Osteoblast (primary cell): ENCODE measurements at regions not wholly inside any gene's neighbourhood (a gene's known extent, or its start where the extent isn't known, plus 50 kb on each side); places are given as distances from the start of the nearest gene placed in this dataset. TPM values are rescaled to one million over a fixed set of nuclear protein-coding genes. Genes with fewer than 3 reads are reported as not detected.

Source experiments
- DNase-seq: peaks from one replicate; pipeline ENCODE4 v3.0.0; 2011; ENCODE audit warnings: low spot score, mixed read lengths; ENCODE audit not compliant: insufficient read length; ENCODE audit errors: missing footprints
- H2AFZ ChIP-seq: 2 replicates; pipeline ENCODE4 v1.6.0; 2011; ENCODE audit warnings: mild to moderate bottlenecking, low read length
- H3K27ac ChIP-seq: 2 replicates; pipeline ENCODE4 v1.5.1; 2011; ENCODE audit warnings: mild to moderate bottlenecking, low read depth, low read length, moderate library complexity
- H3K27me3 ChIP-seq: 2 replicates; pipeline ENCODE4 v1.6.0; 2012; ENCODE audit warnings: mild to moderate bottlenecking, control low read depth, inconsistent platforms, low read length, moderate library complexity; ENCODE audit not compliant: insufficient read depth
- H3K36me3 ChIP-seq: 2 replicates; pipeline ENCODE4 v1.5.1; 2011; ENCODE audit warnings: mild to moderate bottlenecking, low read length, control low read depth, moderate library complexity; ENCODE audit not compliant: insufficient read depth
- H3K4me1 ChIP-seq: 2 replicates; pipeline ENCODE4 v1.5.1; 2011; ENCODE audit warnings: mild to moderate bottlenecking, low read length, control low read depth, moderate library complexity; ENCODE audit not compliant: insufficient read depth
- H3K4me2 ChIP-seq: 2 replicates; pipeline ENCODE4 v1.6.0; 2011; ENCODE audit warnings: mild to moderate bottlenecking, low read length; ENCODE audit not compliant: insufficient read depth
- H3K4me3 ChIP-seq: fragments of 200-600 bp; sonication (generic); 3 replicates; pipeline ENCODE4 v1.5.1; 2012; ENCODE audit warnings: mild to moderate bottlenecking, low read length, inconsistent platforms; ENCODE audit not compliant: insufficient read depth
- H3K79me2 ChIP-seq: 2 replicates; pipeline ENCODE4 v1.6.0; 2012; ENCODE audit warnings: mild to moderate bottlenecking, low read length, control low read depth, inconsistent platforms; ENCODE audit not compliant: insufficient read depth
- H3K9me3 ChIP-seq: 2 replicates; pipeline ENCODE4 v1.5.1; 2011; ENCODE audit warnings: low read depth, low read length, control low read depth
- H4K20me1 ChIP-seq: 2 replicates; pipeline ENCODE4 v1.6.0; 2012; ENCODE audit warnings: mild to moderate bottlenecking, low read length, control low read depth; ENCODE audit not compliant: insufficient read depth
- CTCF ChIP-seq: IDR thresholded peaks from 2 replicates; pipeline ENCODE4 v1.5.1; 2011; ENCODE audit warnings: mild to moderate bottlenecking, low read depth, low read length, moderate library complexity; ENCODE audit errors: extremely low read depth
- small RNA-seq: library from RNA; depleted of rRNA; stranded (forward); fragments of <200 nt; gene quantifications from one replicate; pipeline ENCODE3, GENCODE V24; 2012

DNA sequence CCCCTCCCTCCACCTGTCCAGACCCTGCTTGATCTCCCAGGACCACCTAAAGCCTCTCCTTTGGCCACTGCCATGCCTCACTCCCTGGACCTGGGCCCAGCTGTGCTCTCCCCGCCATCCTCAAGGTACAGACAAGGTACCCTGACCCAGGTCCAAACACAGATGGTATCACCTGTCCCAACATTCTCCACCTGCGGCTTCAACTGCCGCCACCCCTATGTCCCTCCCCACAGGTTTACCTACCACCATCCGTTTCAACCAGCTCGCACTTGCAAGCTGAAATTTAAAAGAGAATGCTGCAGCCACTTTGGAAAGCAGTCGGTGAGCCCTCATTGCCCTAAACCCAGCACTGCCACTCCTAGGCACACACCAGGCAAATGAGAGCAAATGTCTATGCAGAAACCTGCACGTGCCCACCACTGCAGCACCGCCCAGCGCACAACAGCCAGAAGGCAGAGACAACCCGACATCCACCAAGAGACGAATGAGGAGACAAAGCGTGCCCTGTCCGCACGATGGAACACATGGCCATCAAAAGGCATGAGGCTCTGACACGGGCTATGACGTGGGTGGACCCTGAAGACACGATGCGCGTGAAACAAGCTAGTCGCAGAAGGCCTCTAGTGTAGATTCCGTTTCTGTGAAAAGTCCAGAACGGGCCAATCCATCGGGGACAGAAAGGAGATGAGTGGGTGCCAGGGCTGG, 71.0 kb downstream of the RFLNA start:
- H4K20me1 ChIP-seq: peaks cover 72% of the 10 kb centered on the region

More for the DNA sequence above, 71.0 kb downstream of the RFLNA start:
- no peak overlapping the region for H3K27ac ChIP-seq
- H2AFZ ChIP-seq: no peak overlapping the region
- H3K36me3 ChIP-seq: peaks cover 66% of the 10 kb centered on the region
- no peak overlapping the region for H3K4me3 ChIP-seq
- H3K4me2 ChIP-seq: no peak overlapping the region
- H3K27me3 ChIP-seq: no peaks in the 10 kb centered on the region
- peaks cover 26% of the 10 kb centered on the region for H3K4me1 ChIP-seq
- TF ChIP-seq CTCF: no peak
- no peak for DNase-seq
- H3K79me2 ChIP-seq: peaks cover 94% of the 10 kb centered on the region
- H3K9me3 ChIP-seq: no peaks in the 10 kb centered on the region

Small RNA genes in the stretch of these regions (small RNA-seq; reads per million reads assigned to genes)
- gene AC073916.1: not detected
